TTC549 (cell line): ENCODE measurements at regions not wholly inside any gene's neighbourhood (a gene's known extent, or its start where the extent isn't known, plus 50 kb on each side); places are given as distances from the start of the nearest gene placed in this dataset.

Experiments
- FAIRE-seq: peaks from 2 replicates; lab custom pipeline; 2012; peaks lifted over from hg19 to GRCh38; lab: Jason Lieb, UNC

DNA sequence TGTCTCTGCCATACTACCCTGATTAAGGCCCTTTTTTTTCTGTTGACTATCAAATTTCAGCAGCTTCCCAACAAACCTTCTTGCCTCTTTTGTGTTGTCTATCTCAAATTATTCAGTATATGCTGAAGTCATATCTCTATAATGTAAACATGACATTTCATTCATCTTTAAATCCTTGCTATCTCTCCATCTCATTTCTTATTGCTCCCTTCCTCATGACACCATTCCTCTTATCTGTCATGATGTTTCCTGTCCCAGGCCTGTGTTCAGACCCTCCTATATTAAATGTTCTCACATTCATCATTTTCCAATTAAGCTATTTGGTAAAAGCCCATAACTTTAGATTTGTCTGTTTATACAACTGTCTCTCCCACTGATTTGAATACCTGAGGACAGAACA is 482.6 kb downstream of the EPM2A start:
- no peak for FAIRE-seq

- FAIRE-seq: no peak
Measured at GRCh38 chr6:145254649-145255401, 480.5 kb downstream of the EPM2A start.

DNA sequence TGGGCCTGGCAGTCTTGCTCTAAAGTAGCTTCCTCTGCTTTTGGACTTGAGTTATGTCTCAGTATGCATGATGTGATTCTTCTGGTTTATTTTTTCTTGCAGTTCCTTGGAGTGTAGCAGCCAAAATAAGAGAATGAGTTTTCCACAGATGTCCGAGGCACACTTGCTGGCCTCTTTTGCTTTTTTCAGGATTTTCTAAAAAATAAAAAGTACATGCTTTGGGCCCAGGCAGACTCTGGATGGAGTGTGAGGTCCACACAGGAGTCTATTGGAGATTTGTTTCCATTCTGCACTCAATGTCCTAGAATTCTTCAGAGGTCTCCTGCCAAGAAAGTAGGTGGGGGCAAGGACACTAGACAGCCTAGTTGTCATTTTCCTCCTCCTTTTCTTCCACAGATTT is 477.6 kb downstream of the EPM2A start:
- no peak for FAIRE-seq

- FAIRE-seq: no peak
Measured at GRCh38 chr6:145258122-145258521, 477.2 kb downstream of the EPM2A start.

DNA sequence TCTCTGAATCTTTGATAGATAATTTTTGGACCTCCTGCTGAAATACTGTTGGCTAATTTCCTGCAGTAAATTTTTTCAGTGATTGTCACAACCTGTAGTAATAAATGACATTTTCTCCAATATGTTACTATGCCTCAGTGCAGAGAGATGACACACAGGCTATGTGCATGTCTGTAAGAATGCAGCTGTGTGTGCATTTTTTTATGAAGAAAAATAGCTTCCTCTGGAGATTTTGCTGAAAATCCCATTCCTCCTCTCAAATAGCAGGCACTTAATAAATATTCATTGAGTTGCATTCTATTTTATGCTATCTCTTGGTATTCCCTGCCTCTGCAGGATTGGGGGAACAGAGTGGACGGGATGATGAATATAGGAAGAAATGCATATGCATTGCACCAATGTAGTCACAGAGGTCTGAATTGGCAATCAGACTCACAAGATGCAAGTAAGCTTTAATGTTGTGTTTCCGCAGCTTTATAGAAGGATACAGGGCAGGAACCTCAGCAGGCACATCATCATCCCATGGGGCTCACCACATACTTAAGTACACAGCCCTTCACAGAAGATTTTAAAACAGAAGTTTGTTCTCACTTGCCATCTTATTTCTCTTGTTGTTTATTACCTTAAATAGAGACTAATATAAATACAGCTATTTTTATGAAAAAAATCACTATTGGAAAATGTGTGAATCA is 474.7 kb downstream of the EPM2A start:
- no peak for FAIRE-seq

DNA sequence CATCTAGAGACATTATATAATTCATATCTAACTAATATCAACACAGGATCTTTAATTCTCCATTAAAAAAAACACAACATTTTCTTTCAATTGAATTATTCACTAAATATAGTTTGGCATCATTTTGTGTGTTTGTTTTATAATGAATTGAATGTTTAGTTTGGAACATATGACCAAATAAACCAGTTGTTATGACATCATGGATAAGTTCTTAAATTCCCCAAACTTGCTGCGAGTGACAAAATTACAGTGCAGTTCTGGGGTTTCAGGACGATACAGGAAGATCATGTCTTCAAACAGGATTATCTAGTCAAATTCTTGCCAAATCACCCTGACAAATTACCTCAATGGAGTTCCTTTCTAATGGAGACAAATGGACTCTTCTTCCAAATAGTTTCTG is 473.6 kb downstream of the EPM2A start:
- no peak for FAIRE-seq

- no peak for FAIRE-seq
Measured at GRCh38 chr6:145262771-145263170, 472.5 kb downstream of the EPM2A start.

- FAIRE-seq: no peak
Measured at GRCh38 chr6:145263778-145264211, 471.5 kb downstream of the EPM2A start.

GRCh38 chr6:145266432-145267075 is 468.8 kb downstream of the EPM2A start:
- no peak for FAIRE-seq

- FAIRE-seq: no peak
Measured at GRCh38 chr6:145267076-145267867, 468.0 kb downstream of the EPM2A start.

- FAIRE-seq: no peak
Measured at GRCh38 chr6:145270464-145270863, 464.9 kb downstream of the EPM2A start.

- no peak for FAIRE-seq
Measured at GRCh38 chr6:145271040-145271439, 464.3 kb downstream of the EPM2A start.

- no peak for FAIRE-seq
Measured at GRCh38 chr6:145271577-145271976, 463.7 kb downstream of the EPM2A start.

DNA sequence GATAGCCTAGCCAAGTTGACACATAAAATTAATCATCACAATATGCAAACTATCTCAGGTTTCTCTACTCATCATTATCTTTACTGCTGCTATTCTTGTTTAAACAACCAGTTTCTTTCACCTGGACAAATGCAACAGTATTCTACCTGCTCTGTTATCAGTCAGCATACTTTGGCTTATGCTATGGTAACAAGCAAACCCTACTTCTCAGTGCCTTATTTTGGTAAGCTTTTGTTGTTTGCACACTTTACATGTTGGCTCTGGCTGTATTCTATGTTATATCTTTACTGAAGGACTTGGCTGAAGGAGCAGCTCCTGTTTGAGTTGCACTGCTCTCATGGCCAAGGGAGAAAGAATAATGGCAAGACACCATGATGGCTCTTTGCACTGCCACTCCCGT is 463.1 kb downstream of the EPM2A start:
- FAIRE-seq: no peak

GRCh38 chr6:145273136-145273535 is 462.2 kb downstream of the EPM2A start:
- FAIRE-seq: no peak

DNA sequence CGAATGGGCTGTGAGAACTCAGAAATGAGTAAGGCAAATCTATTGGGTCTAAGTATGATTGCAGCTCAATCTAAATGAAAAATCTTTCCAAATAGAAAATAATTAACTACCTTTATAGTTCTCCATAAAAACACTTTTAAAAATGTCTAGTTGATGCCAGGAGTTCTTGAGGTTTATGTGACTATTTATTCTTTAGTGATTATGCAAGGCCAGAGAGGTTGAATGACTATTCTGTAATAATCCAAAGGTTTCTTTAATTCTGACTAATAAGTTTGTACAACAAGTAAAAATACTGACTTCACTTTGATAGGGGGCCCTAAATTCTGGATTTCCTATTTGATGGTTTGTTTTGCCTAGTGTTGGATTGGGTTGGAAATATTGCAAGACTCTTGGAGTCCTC is 461.2 kb downstream of the EPM2A start:
- FAIRE-seq: no peak

DNA sequence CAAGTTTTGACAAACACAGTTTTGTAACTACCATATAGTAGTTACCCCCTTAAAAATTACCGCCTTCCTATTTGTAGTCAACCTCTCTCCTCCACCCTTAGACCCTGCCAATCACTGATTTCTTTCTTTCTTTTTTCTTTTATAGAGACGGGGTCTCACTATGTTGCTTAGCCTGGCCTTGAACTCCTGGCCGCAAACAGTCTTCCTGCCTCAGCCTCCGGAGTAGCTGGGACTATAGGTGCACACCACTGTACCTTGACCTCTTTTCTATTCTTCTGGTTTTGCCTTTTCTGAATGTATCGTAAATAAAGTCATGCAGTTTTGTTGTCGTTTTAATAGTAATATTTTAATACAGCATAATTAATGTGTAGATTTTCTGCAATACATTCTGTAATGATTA is 460.3 kb downstream of the EPM2A start:
- FAIRE-seq: no peak

- no peak for FAIRE-seq
Measured at GRCh38 chr6:145275787-145276186, 459.5 kb downstream of the EPM2A start.

- FAIRE-seq: no peak
Measured at GRCh38 chr6:145276756-145277155, 458.6 kb downstream of the EPM2A start.

DNA sequence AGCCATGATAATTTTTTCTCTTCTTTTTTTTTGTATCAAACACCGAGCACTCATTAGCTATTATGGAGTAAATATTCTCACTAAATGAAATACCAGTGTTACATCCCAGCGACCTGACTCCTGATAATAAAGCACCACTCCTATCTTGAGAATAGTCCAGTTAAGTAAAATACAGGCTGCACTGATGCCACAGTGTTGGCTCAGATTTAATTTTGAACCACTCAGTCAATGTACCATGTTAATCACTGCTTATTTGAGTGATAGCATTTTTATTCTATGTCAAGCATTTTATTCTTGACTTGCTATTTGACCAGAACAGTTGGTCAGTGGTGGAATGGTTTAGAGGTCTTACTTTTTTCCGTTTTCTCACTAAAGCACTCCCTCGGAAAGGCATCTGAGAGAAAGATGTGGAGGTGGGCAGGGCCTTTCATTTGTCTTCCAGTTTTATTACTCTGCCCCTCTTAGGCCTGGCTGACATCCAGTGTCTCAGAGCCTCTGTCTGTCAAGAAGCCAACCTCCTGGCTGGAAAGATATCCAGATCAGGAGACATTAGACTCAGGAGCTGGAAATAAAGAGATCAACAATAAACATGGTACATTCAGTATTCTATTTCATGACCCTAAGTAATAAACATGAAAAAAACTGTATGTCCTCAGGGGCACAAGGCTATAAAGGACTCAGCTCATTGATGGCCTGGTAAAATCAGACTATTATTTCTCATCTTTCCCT is 457.8 kb downstream of the EPM2A start:
- no peak for FAIRE-seq

DNA sequence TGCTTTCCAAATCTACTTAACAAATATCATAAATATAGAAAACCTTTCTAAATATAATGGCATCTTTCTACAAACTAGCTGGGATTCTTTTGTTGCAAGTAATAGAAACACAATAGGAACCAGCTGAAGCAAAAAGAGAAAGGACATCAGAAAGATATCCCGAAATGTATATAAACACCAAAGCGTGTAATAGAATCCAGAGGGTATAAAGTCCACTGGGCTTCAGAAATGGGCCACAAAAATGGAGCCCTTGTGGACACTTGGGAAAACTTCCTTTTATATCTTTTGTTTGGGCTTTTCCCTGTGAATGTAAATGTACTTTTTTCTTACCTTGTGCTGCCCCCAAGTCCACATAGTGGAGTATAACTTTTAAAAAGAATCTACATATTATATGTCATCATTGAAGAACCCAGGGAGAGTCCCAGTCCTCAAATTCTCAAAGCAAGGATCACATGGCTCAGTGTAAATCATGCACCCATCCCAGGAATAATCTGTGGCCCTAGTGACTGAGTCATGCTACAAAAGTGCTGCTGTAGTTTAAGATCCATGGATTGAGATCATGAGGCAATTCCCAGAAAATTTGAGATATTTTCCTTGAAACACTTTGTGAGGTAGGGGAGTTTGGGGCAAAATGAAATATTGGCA is 457.0 kb downstream of the EPM2A start:
- no peak for FAIRE-seq
